Body of pancreas (tissue), 4 donors: ENCODE measurements at regions not wholly inside any gene's neighbourhood (a gene's known extent, or its start where the extent isn't known, plus 50 kb on each side); places are given as distances from the start of the nearest gene placed in this dataset.

Experiments
- ATAC-seq: fragments of 150-250 bp; one replicate; pipeline ENCODE4 v1.9.1; 2016
- DNase-seq, 4 donors: peaks; one replicate each; pipeline ENCODE4 v3.0.0-alpha.2; 2019
- H3K27ac ChIP-seq, 4 donors: fragments of 200-600 bp; sonication (generic); 1 replicate in 3 of 4; 2 replicates in 1 of 4; pipeline versions ENCODE4 v1.5.1 to v1.6.1; 2016 to 2019; ENCODE audit warnings: mild to moderate bottlenecking in 1 of 4, mixed read lengths in 1 of 4, moderate library complexity in 1 of 4
- H3K27me3 ChIP-seq, 2 donors: fragments of 200-600 bp; sonication (generic); one replicate each; pipeline ENCODE4 v1.6.0; 2016; ENCODE audit warnings: mild to moderate bottlenecking in 1 of 2
- H3K36me3 ChIP-seq, 2 donors: fragments of 200-600 bp; sonication (generic); replicated peaks in 1 of 2; 2 replicates each; pipeline ENCODE4 v1.5.1; 2016; ENCODE audit warnings: low read depth in 2 of 2; ENCODE audit not compliant: insufficient read depth in 1 of 2
- H3K4me1 ChIP-seq: fragments of 200-600 bp; sonication (generic); one replicate; pipeline ENCODE4 v1.6.0; 2016
- H3K4me3 ChIP-seq, 2 donors: fragments of 200-600 bp; sonication (generic); 1 replicate in 1 of 2; 2 replicates in 1 of 2; pipeline ENCODE4 v1.5.1; 2016 to 2019
- H3K9me3 ChIP-seq, 3 donors: fragments of 200-600 bp; sonication (generic); 1 replicate in 2 of 3; 2 replicates in 1 of 3; pipeline ENCODE4 v1.5.1; 2016
- POLR2A ChIP-seq, 3 donors: fragments of 450-650 bp; IDR thresholded peaks; one replicate each; pipeline ENCODE4 v1.6.1; 2016; ENCODE audit warnings: antibody characterized with exemption in 3 of 3, mild to moderate bottlenecking in 2 of 3
- WGBS, 2 donors: methylation state at CpG; one replicate each; pipeline ENCODE4 v1.1.5; 2017; 5-methylcytosine and 5-hydroxymethylcytosine counted together
- intact Hi-C: fragments of 100-400 bp; cut with DNase I; formaldehyde crosslinking; loops from one replicate; pipeline ENCODE4 v1.15.1; 2023
- TF ChIP-seq, protein P1 (sequence below), 7 experiments: fragments of 450-650 bp in 4 of 7; fragments of 200-600 bp in 3 of 7; sonication (generic) in 3 of 7; IDR thresholded peaks; one replicate each; pipeline ENCODE4 v1.5.1; 2016 to 2019; ENCODE audit warnings: antibody characterized with exemption in 7 of 7

DNA sequence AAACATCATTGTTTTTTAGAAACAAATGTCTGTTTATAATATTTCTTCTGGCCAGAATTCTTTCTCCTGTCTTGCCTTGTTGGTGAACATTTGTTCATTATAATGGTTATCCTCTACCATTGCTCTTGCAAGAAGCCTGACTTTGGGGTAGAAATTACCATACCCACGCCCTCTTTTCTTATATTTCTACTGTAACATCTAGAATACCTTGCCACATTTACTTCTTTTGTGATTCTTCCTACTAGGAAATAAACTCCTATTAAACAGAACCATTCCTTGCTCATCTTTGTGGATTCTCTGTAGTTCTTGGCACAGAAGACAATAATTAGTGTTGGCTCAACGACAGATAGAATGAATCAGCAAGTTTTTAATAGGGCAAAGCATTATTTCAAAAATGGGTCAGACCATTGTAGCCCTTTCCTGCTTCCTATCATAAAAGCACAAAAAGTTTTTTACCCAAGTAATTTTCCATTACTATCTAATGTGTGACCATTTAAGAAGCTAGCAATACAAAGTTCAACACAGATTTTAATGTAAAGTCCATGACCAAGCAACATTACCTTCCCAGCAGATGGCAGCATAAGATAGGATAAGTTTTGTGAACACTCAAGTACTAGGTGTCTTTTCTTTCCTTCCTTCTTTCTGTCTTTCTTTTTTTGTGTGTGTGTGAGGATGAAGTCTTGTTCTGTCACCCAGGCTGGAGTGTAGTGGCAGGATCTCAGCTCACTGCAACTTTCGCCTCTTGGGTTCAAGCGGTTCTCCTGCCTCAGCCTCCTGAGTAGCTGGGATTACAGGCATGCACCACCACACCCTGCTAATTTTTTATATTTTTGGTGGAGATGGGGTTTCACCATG, 270.4 kb downstream of the HGF start:
- no peak overlapping the region for H3K4me3 ChIP-seq
- no peaks in the 10 kb centered on the region for H3K9me3 ChIP-seq

DNA sequence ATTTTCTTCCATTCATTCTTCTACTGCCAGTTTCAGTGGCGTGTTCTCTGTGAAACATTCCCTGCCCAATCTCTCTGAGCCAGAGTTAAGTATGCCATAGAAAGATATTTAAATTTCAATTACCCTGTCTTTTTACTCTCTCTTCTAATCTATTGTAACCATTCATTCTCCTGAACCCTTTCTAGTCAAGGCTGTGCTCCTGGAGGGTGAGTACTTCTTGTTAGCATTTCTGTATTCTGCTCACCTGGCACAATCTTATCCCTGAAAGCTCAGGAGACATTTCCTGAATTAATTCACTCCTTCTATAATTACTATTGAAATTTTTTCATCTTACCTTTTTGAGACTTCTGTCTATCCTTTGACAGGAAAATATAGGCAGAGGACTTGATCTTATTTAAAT, 271.7 kb downstream of the HGF start:
- TF ChIP-seq, protein P1, sequence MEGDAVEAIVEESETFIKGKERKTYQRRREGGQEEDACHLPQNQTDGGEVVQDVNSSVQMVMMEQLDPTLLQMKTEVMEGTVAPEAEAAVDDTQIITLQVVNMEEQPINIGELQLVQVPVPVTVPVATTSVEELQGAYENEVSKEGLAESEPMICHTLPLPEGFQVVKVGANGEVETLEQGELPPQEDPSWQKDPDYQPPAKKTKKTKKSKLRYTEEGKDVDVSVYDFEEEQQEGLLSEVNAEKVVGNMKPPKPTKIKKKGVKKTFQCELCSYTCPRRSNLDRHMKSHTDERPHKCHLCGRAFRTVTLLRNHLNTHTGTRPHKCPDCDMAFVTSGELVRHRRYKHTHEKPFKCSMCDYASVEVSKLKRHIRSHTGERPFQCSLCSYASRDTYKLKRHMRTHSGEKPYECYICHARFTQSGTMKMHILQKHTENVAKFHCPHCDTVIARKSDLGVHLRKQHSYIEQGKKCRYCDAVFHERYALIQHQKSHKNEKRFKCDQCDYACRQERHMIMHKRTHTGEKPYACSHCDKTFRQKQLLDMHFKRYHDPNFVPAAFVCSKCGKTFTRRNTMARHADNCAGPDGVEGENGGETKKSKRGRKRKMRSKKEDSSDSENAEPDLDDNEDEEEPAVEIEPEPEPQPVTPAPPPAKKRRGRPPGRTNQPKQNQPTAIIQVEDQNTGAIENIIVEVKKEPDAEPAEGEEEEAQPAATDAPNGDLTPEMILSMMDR (IDR thresholded peaks at IDR 0.05) = no peak
- TF ChIP-seq POLR2A (IDR thresholded peaks at IDR 0.05) = no peak
- H3K4me1 ChIP-seq = no peaks in the 10 kb centered on the region
- H3K4me3 ChIP-seq = no peak overlapping the region
- WGBS, 2 donors = 78 to 82% methylated on average over 1 of the region's 1 CpG
- intact Hi-C loops = no loop called here
- H3K27ac ChIP-seq = no peak overlapping the region
- no peak for DNase-seq
- ATAC-seq = no peak
- no peaks in the 10 kb centered on the region for H3K27me3 ChIP-seq
- no peaks in the 10 kb centered on the region for H3K36me3 ChIP-seq
- H3K9me3 ChIP-seq = no peaks in the 10 kb centered on the region

More for the DNA sequence above, 270.4 kb downstream of the HGF start:
- peak; percentile 79 for ATAC-seq
- Histone ChIP-seq H3K4me1 (no peaks in the 10 kb centered on the region), H3K27me3 (no peaks in the 10 kb centered on the region), H3K36me3 (no peaks in the 10 kb centered on the region), H3K27ac (no peak overlapping the region)
- intact Hi-C loops = loop anchor here (10.0 kb wide), 1 partner anchor 515 kb away; no protein-coding TSS in a partner anchor
- TF ChIP-seq POLR2A (IDR thresholded peaks at IDR 0.05) = no peak
- TF ChIP-seq, protein P1 (IDR thresholded peaks at IDR 0.05) = peak; percentile 11 to 74 (median 64)
- whole genome bisulfite sequencing, 2 donors = 49% methylated on average over 4 of the region's 4 CpGs
- peak in 2 of 4 donors; percentile 15 to 44 for DNase-seq

DNA sequence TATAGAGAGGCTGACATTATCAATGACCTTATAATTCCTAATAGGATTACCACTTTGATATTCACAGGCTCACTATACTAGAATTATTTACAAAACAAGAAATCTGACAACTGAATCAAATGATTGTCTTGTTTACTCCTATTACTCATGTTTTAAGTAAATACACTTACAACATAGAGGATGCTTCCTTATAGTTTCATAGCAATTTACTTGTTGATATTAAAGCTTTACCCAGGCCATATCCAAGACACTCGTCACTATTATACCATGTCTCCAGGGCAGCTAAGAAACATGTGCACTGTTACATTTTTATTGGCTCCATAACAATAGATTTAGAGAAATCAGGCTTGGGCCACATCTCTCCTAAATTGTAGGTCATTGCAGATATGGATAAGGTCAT, 276.9 kb downstream of the HGF start:
- no peak for ATAC-seq
- intact Hi-C loops = no loop called here
- 88 to 95% methylated on average over 1 of the region's 1 CpG for WGBS, 2 donors
- Histone ChIP-seq H3K9me3 (no peaks in the 10 kb centered on the region), H3K36me3 (no peaks in the 10 kb centered on the region), H3K27me3 (no peaks in the 10 kb centered on the region), H3K4me3 (no peak overlapping the region), H3K27ac (no peak overlapping the region), H3K4me1 (no peaks in the 10 kb centered on the region)
- TF ChIP-seq, protein P1 (IDR thresholded peaks at IDR 0.05) = no peak
- no peak for TF ChIP-seq POLR2A (IDR thresholded peaks at IDR 0.05)
- DNase-seq = no peak

DNA sequence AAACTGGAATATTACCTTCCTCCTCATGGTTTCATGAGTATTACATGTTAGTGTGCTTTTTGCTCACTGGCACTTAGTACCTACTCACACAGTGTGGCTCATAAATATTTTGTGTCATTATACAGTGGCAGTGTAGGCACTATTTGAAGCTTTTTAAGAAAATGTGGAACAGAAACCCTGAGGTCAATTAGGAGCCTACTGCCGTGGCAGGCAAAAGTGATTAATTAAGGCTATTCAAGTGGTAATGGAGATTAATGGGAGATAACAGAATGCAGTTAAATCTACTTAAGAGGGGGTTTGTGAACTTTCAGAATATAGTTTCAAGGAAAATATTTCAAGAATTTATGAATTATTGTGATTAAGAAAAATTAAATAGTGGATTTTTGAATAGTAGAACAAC, 277.6 kb downstream of the HGF start:
- ATAC-seq (no peak), DNase-seq (no peak)
- H3K4me1 ChIP-seq = no peaks in the 10 kb centered on the region
- no peak overlapping the region for H3K27ac ChIP-seq
- H3K36me3 ChIP-seq = no peaks in the 10 kb centered on the region
- no peaks in the 10 kb centered on the region for H3K27me3 ChIP-seq
- no peaks in the 10 kb centered on the region for H3K9me3 ChIP-seq
- H3K4me3 ChIP-seq = no peak overlapping the region
- 42 to 73% methylated on average over 1 of the region's 1 CpG for WGBS, 2 donors
- intact Hi-C loops = no loop called here
- TF ChIP-seq, protein P1 (IDR thresholded peaks at IDR 0.05) = no peak
- no peak for TF ChIP-seq POLR2A (IDR thresholded peaks at IDR 0.05)

DNA sequence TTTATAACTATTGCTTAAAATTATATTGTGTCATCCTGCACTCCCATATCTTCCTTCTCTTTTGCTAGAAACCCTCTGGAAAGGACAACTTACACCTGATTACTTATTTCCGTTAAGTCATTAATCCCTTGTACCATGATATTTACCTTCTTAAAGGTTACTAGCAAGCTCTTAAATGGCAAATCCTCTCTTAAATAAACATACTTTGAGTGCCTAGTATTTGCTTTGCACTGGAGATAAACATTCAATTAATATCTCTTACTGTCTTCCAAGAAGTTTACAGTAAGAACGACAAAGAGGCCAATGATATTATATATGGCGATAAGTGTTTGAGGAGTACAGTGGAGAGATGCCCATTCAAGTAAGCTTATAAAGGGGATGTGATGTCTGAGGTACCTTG, 278.3 kb downstream of the HGF start:
- WGBS, 2 donors = 44 to 54% methylated on average over 3 of the region's 3 CpGs
- DNase-seq (no peak), ATAC-seq (no peak)
- no peaks in the 10 kb centered on the region for H3K9me3 ChIP-seq
- no peak overlapping the region for H3K27ac ChIP-seq
- no peak overlapping the region for H3K4me3 ChIP-seq
- intact Hi-C loops = no loop called here
- no peaks in the 10 kb centered on the region for H3K36me3 ChIP-seq
- H3K27me3 ChIP-seq = no peaks in the 10 kb centered on the region
- TF ChIP-seq, protein P1 (IDR thresholded peaks at IDR 0.05) = no peak
- TF ChIP-seq POLR2A (IDR thresholded peaks at IDR 0.05) = no peak
- no peaks in the 10 kb centered on the region for H3K4me1 ChIP-seq
